Stomach (tissue), 8 donors: ENCODE measurements at regions not wholly inside any gene's neighbourhood (a gene's known extent, or its start where the extent isn't known, plus 50 kb on each side); places are given as distances from the start of the nearest gene placed in this dataset.

ENCODE experiments used
- DNase-seq, 2 donors: peaks; one replicate each; pipeline versions ENCODE4 v3.0.0 to v3.0.0-alpha.2; 2013 to 2019
- H3K27ac ChIP-seq, 5 donors: fragments of 200-600 bp in 4 of 5; sonication (generic) in 4 of 5; one replicate each; pipeline ENCODE4 v1.5.1; 2013 to 2019; ENCODE audit warnings: mild to moderate bottlenecking in 1 of 5, moderate library complexity in 1 of 5
- H3K27me3 ChIP-seq, 3 donors: fragments of 200-600 bp; sonication (generic); one replicate each; pipeline ENCODE4 v1.5.1; 2017 to 2019; ENCODE audit warnings: mixed run types in 1 of 3
- H3K36me3 ChIP-seq, 4 donors: fragments of 200-600 bp; sonication (generic); 1 replicate in 3 of 4; 2 replicates in 1 of 4; pipeline ENCODE4 v1.5.1; 2016 to 2019
- H3K4me1 ChIP-seq, 4 donors: fragments of 200-600 bp; sonication (generic); one replicate each; pipeline ENCODE4 v1.5.1; 2016 to 2019
- H3K4me3 ChIP-seq, 4 donors: fragments of 200-600 bp; sonication (generic) in 3 of 4; one replicate each; pipeline ENCODE4 v1.5.1; 2016 to 2019; ENCODE audit warnings: mild to moderate bottlenecking in 1 of 4
- H3K9me3 ChIP-seq, 4 donors: fragments of 200-600 bp; sonication (generic); one replicate each; pipeline ENCODE4 v1.5.1; 2016 to 2019
- EP300 ChIP-seq: sonication (generic); formaldehyde crosslinking; IDR thresholded peaks from one replicate; pipeline ENCODE4 v1.6.1; 2017; ENCODE audit warnings: antibody characterized with exemption
- POLR2A ChIP-seq, 4 donors: fragments of 450-650 bp; IDR thresholded peaks; one replicate each; pipeline ENCODE4 v1.6.1; 2016; ENCODE audit warnings: antibody characterized with exemption in 4 of 4, control low read depth in 2 of 4, mild to moderate bottlenecking in 1 of 4, moderate library complexity in 1 of 4
- POLR2AphosphoS5 ChIP-seq, 3 donors: sonication (generic); formaldehyde crosslinking; IDR thresholded peaks; one replicate each; pipeline ENCODE4 v1.6.1; 2016; ENCODE audit warnings: antibody characterized with exemption in 3 of 3
- WGBS, 5 donors: extraction: QIAGEN DNeasy Blood & Tissue Kit in 3 of 5; methylation state at CpG; one replicate each; pipeline versions ENCODE4 v1.1.5 to v1.1.7; 2013 to 2018; 5-methylcytosine and 5-hydroxymethylcytosine counted together
- intact Hi-C: fragments of 100-400 bp; cut with DNase I; formaldehyde crosslinking; loops from one replicate; pipeline ENCODE4 v1.15.1; 2023; ENCODE audit warnings: low total_unique reads
- TF ChIP-seq, protein P1 (sequence below), 7 experiments: fragments of 450-650 bp in 4 of 7; fragments of 200-600 bp in 3 of 7; sonication (generic) in 3 of 7; IDR thresholded peaks; one replicate each; pipeline ENCODE4 v1.5.1; 2016 to 2019; ENCODE audit warnings: antibody characterized with exemption in 7 of 7, control low read depth in 2 of 7, mild to moderate bottlenecking in 1 of 7
- donor health status: healthy with polysubstance abuse.
- donor health status: Bipolar disorder and iron deficiency.
- donor health status: healthy.

DNA sequence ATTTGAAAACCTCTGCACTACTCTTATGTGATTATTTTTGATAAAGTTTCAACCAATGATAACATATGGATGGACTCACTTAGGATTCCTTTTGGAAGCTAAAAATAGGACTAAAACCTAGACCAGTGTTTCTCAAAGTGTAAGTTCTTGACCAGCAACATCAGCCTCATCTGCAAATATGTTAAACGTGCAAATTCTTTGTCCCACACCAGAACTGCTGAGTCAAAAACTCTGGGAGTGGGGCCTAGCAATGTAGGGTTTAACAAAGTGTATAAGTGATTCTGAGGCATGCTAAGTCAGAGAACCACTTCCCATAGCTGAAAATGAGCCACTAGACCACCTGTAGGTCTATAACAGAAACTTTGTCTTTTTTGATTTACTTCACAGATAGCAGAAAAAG, 1247.2 kb upstream of the PIK3C3 start:
- Histone ChIP-seq H3K4me3 (no peak overlapping the region), H3K36me3 (no peaks in the 10 kb centered on the region), H3K4me1 (no peaks in the 10 kb centered on the region), H3K27me3 (no peaks in the 10 kb centered on the region), H3K27ac (no peak overlapping the region), H3K9me3 (no peaks in the 10 kb centered on the region)
- WGBS, 5 donors, result 64 to 86% (median 78%) methylated on average over 1 of the region's 1 CpG
- DNase-seq, result no peak
- TF ChIP-seq, protein P1, sequence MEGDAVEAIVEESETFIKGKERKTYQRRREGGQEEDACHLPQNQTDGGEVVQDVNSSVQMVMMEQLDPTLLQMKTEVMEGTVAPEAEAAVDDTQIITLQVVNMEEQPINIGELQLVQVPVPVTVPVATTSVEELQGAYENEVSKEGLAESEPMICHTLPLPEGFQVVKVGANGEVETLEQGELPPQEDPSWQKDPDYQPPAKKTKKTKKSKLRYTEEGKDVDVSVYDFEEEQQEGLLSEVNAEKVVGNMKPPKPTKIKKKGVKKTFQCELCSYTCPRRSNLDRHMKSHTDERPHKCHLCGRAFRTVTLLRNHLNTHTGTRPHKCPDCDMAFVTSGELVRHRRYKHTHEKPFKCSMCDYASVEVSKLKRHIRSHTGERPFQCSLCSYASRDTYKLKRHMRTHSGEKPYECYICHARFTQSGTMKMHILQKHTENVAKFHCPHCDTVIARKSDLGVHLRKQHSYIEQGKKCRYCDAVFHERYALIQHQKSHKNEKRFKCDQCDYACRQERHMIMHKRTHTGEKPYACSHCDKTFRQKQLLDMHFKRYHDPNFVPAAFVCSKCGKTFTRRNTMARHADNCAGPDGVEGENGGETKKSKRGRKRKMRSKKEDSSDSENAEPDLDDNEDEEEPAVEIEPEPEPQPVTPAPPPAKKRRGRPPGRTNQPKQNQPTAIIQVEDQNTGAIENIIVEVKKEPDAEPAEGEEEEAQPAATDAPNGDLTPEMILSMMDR (IDR thresholded peaks at IDR 0.05), result no peak
- no peak for TF ChIP-seq POLR2A (IDR thresholded peaks at IDR 0.05)
- TF ChIP-seq POLR2AphosphoS5 (IDR thresholded peaks at IDR 0.05), result no peak
- no peak for TF ChIP-seq EP300
- intact Hi-C loops, result no loop called here

DNA sequence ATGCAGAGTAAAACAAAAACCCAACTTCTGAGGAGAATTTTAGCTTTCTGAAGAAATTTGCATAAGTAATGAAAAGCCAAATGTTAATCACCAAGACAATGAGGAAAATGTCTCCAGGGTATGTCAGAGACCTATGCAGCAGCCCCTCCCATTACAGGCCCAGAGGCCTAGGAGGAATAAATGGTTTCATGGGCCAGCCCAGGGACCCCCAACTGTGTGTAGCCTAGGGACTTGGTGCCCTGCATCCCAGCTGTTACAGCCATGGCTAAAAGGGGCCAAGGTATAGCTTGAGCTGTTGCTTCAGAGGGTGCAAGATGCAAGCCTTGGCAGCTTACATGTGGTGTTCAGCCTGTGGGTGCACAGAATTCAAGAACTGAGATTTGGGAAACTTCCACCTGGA, 1256.9 kb upstream of the PIK3C3 start:
- Histone ChIP-seq H3K9me3 (no peaks in the 10 kb centered on the region), H3K4me1 (no peaks in the 10 kb centered on the region), H3K36me3 (no peaks in the 10 kb centered on the region), H3K27ac (no peak overlapping the region), H3K27me3 (no peaks in the 10 kb centered on the region), H3K4me3 (no peak overlapping the region)
- DNase-seq, result no peak
- TF ChIP-seq EP300 (no peak), POLR2A (IDR thresholded peaks at IDR 0.05) (no peak), POLR2AphosphoS5 (IDR thresholded peaks at IDR 0.05) (no peak)
- TF ChIP-seq, protein P1 (IDR thresholded peaks at IDR 0.05), result no peak
- intact Hi-C loops, result no loop called here

- WGBS, 5 donors, result 46 to 71% (median 57%) methylated on average over 1 of the region's 1 CpG
- intact Hi-C loops, result no loop called here
- no peaks in the 10 kb centered on the region for H3K4me1 ChIP-seq
- no peak for TF ChIP-seq POLR2A (IDR thresholded peaks at IDR 0.05)
- no peak for DNase-seq
- no peaks in the 10 kb centered on the region for H3K36me3 ChIP-seq
- H3K27me3 ChIP-seq, result no peaks in the 10 kb centered on the region
- no peak overlapping the region for H3K27ac ChIP-seq
- H3K9me3 ChIP-seq, result no peaks in the 10 kb centered on the region
- H3K4me3 ChIP-seq, result no peak overlapping the region
Observed at GRCh38 chr18:40695526-40695925, 1259.5 kb upstream of the PIK3C3 start.

- intact Hi-C loops, result no loop called here
- 63 to 80% (median 75%) methylated on average over 3 of the region's 3 CpGs for WGBS, 5 donors
- H3K27me3 ChIP-seq, result no peaks in the 10 kb centered on the region
- H3K4me1 ChIP-seq, result no peaks in the 10 kb centered on the region
- H3K27ac ChIP-seq, result no peak overlapping the region
- no peaks in the 10 kb centered on the region for H3K9me3 ChIP-seq
- DNase-seq, result no peak
- TF ChIP-seq EP300 (no peak), POLR2AphosphoS5 (IDR thresholded peaks at IDR 0.05) (no peak), POLR2A (IDR thresholded peaks at IDR 0.05) (no peak)
- TF ChIP-seq, protein P1 (IDR thresholded peaks at IDR 0.05), result no peak
- H3K36me3 ChIP-seq, result no peaks in the 10 kb centered on the region
- H3K4me3 ChIP-seq, result no peak overlapping the region
Observed at GRCh38 chr18:40692871-40693270, 1262.2 kb upstream of the PIK3C3 start.

GRCh38 chr18:40690062-40690461, 1265.0 kb upstream of the PIK3C3 start:
- no peak for TF ChIP-seq POLR2A (IDR thresholded peaks at IDR 0.05)
- TF ChIP-seq, protein P1 (IDR thresholded peaks at IDR 0.05), result no peak
- no peak for TF ChIP-seq EP300
- no peak for TF ChIP-seq POLR2AphosphoS5 (IDR thresholded peaks at IDR 0.05)

More at GRCh38 chr18:40690062-40690461, 1265.0 kb upstream of the PIK3C3 start:
- WGBS, 5 donors, result 65 to 73% (median 69%) methylated on average over 2 of the region's 2 CpGs
- H3K4me3 ChIP-seq, result no peak overlapping the region
- no peaks in the 10 kb centered on the region for H3K27me3 ChIP-seq
- no peaks in the 10 kb centered on the region for H3K36me3 ChIP-seq
- no peak for DNase-seq
- intact Hi-C loops, result no loop called here
- no peaks in the 10 kb centered on the region for H3K4me1 ChIP-seq
- H3K9me3 ChIP-seq, result no peaks in the 10 kb centered on the region
- no peak overlapping the region for H3K27ac ChIP-seq
